ENCODE measurements at regions not wholly inside any gene's neighbourhood (a gene's known extent, or its start where the extent isn't known, plus 50 kb on each side); places are given as distances from the start of the nearest gene placed in this dataset.

DNA sequence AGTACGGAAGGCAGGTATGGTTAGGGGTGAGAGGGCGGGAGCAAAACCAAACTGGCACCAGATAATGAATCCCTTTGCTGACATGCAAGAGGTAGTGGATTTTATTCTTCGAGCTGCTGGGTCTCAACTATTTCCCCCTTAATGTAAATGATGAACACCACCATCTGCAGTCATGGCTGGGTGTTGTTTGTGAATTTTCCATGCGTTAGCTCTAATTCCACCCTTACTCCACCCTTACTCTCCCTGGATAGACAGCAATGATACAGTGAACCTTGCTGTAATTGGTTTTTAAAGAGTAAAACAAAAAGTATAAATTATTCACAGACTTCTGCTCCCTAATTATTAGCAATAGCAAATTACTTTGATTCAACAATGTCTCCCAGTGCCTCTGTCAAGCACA is 74.5 kb upstream of the PDE1C start:
- ATAC-seq: no peak

DNA sequence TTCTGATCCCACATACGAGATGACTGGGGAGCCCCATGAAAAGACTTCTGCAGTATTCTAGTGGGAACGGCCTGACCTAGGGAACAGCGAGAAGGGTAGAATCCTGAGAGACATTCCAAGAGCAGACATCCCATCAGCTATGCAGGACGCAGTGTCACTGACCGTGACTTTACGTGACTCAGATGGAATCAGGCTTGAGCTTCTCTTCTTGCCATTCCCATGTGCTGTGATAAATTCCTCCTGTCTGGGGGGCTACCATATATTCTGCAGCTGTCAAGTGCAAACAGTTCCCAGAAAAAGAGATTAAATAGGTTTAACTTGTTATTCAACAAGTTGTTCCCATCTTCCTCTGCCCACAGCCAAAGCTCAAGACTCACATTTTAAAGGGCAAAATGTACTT is 73.1 kb upstream of the PDE1C start:
- no peak overlapping the region for H3K4me3 Mint-ChIP-seq
- H3K4me1 Mint-ChIP-seq: no peaks in the 10 kb centered on the region
- DNase-seq (no peak), ATAC-seq (no peak)
- H3K9me3 Mint-ChIP-seq: no peaks in the 10 kb centered on the region
- H3K27me3 Mint-ChIP-seq: peaks cover 7% of the 10 kb centered on the region
- no peak overlapping the region for H3K27ac Mint-ChIP-seq

More for the DNA sequence above, 74.5 kb upstream of the PDE1C start:
- Mint-ChIP-seq H3K4me3 (no peak overlapping the region), H3K9me3 (no peaks in the 10 kb centered on the region), H3K4me1 (no peaks in the 10 kb centered on the region), H3K27ac (no peak overlapping the region), H3K27me3 (peaks cover 7% of the 10 kb centered on the region)
- no peak for DNase-seq

DNA sequence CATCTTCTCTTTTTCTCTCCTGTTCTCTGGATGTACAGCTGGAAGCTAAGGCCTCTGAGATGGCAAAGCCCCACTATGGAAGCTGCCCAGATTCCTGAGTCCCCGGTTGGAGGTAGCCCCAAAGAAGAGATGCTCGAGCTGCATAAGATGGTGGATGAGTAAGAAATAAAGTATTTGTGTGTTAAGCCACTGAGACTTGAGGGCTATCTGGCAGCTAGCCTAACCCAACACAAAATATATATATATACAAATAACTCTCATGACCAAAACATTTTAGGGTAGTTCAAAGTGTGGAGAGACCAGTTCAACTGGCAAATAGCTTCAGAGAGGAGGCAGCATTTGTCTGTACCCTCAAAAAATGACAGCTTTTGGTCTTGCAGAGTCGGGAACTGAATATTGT is 72.4 kb upstream of the PDE1C start:
- DNase-seq (no peak), ATAC-seq (no peak)
- no peak overlapping the region for H3K27ac Mint-ChIP-seq
- H3K4me1 Mint-ChIP-seq: no peaks in the 10 kb centered on the region
- no peaks in the 10 kb centered on the region for H3K9me3 Mint-ChIP-seq
- H3K27me3 Mint-ChIP-seq: peaks cover 7% of the 10 kb centered on the region
- H3K4me3 Mint-ChIP-seq: no peak overlapping the region

DNA sequence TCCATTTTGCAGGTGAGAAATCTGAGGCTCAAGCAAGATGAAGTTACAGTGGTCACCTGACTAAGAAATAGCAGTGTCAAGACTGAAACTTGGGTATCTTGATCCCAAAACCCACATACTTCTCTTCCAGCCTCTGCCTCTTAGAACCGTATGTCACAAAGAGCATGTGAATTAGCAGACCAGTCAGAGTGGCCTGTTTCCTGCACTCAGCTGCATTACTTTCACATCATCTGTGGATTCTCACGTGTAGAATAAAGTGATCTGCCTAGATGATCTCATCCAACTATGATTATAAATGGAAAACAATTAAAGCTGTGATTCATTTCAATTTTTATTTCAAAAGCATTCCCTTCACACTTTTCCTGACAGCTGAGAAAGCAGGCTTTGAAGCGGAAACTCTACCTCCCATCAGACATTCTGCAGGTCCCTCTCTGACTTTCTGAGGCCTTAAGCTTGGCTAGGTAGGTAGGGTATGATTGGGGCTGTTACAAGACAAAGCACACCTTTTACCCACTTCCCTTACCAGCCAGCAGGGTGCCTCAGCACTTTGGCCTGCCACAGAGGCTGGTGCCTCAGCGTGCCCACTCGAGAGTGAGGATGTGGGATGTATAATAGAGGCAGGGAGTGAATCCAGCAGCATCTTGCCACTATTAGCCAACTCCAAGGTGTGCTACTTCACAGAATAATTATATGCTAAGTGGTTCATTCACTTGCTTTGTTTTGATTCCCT is 70.2 kb upstream of the PDE1C start:
- Mint-ChIP-seq H3K27me3 (peaks cover 7% of the 10 kb centered on the region), H3K4me3 (no peak overlapping the region), H3K27ac (no peak overlapping the region)

DNA sequence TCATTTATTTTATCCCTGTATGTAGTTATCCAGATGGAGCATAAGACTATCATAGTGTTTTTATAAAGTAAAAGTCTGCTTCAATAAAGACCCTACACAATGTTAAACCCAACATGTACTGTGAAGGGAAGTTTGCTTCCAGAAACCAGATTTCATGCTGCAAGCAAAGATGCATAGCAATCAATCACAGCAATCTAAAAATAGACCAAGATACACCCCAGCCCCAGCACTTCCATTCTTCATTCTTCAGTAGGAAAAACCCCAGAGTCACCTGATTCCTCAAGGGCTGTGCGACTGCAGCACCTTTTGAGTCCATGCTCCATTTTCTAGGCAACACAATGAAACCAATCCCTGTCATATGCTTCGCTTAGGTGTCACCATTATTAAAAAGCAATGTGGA is 66.9 kb upstream of the PDE1C start:
- no peak for DNase-seq
- no peaks in the 10 kb centered on the region for H3K27me3 Mint-ChIP-seq
- no peak overlapping the region for H3K27ac Mint-ChIP-seq
- ATAC-seq: no peak
- no peaks in the 10 kb centered on the region for H3K4me1 Mint-ChIP-seq
- no peak overlapping the region for H3K4me3 Mint-ChIP-seq
- peaks cover 11 to 17% of the 10 kb centered on the region in 2 donors for H3K9me3 Mint-ChIP-seq

More for the DNA sequence above, 70.2 kb upstream of the PDE1C start:
- peaks cover 0 to 4% of the 10 kb centered on the region in 2 donors for H3K9me3 Mint-ChIP-seq
- H3K4me1 Mint-ChIP-seq: no peaks in the 10 kb centered on the region
- ATAC-seq (no peak), DNase-seq (no peak)

DNA sequence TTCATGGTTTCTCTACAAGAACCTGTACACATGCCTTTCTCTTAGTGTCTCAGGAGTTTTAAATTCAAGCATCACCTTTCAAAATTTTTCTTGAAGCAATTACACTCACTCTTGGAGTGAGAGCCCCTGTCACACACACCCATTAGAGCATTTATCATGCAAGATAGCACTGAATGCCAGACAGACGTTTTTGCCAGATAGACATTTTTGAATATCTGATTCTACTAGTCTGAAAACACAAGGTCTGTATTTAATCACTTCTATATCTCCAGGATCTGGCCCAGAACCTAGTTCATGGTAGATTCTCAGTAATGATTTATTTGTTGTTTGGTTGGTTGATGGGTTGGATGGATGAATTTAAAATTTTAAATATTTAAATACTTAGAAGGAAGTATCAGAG is 60.9 kb upstream of the PDE1C start:
- no peaks in the 10 kb centered on the region for H3K4me1 Mint-ChIP-seq
- no peak overlapping the region for H3K4me3 Mint-ChIP-seq
- no peak for ATAC-seq
- no peaks in the 10 kb centered on the region for H3K27me3 Mint-ChIP-seq
- no peak for DNase-seq
- peaks cover 17 to 31% of the 10 kb centered on the region in 2 donors for H3K9me3 Mint-ChIP-seq
- H3K27ac Mint-ChIP-seq: no peak overlapping the region

DNA sequence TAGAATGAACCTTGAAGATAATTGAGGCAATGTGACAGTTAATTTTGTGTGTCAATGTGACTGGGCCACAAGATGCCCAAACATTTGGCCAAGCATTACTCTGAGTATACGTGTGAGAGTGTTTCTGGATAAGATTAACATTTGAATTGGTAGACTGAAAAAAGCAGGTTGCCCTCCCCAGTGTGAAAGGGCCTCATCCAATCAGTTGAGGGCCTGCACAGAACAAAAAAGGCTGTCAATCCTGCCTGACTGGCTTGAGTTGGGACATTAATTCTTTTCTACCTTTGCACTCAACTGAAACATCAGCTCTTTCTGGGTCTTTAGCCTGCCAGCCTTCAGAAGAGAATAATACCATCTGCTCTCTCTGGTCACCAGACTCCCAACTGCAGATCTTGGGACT is 56.6 kb upstream of the PDE1C start:
- DNase-seq: no peak
- H3K27ac Mint-ChIP-seq: no peak overlapping the region
- peaks cover 23 to 33% of the 10 kb centered on the region in 2 donors for H3K9me3 Mint-ChIP-seq
- H3K27me3 Mint-ChIP-seq: no peaks in the 10 kb centered on the region
- ATAC-seq: no peak
- no peak overlapping the region for H3K4me3 Mint-ChIP-seq
- no peaks in the 10 kb centered on the region for H3K4me1 Mint-ChIP-seq

Data from stimulated activated naive CD8-positive, alpha-beta T cell treated with anti-CD3 and anti-CD28 coated beads, Interleukin-15, amount 100 ng/mL, for 72 hours (primary cell).